Stomach (tissue), 8 donors: ENCODE measurements at regions not wholly inside any gene's neighbourhood (a gene's known extent, or its start where the extent isn't known, plus 50 kb on each side); places are given as distances from the start of the nearest gene placed in this dataset.

Experiments used
- DNase-seq, 2 donors: peaks; one replicate each; pipeline versions ENCODE4 v3.0.0 to v3.0.0-alpha.2; 2013 to 2019
- H3K27ac ChIP-seq, 5 donors: fragments of 200-600 bp in 4 of 5; sonication (generic) in 4 of 5; one replicate each; pipeline ENCODE4 v1.5.1; 2013 to 2019; ENCODE audit warnings: mild to moderate bottlenecking in 1 of 5, moderate library complexity in 1 of 5
- H3K27me3 ChIP-seq, 3 donors: fragments of 200-600 bp; sonication (generic); one replicate each; pipeline ENCODE4 v1.5.1; 2017 to 2019; ENCODE audit warnings: mixed run types in 1 of 3
- H3K36me3 ChIP-seq, 4 donors: fragments of 200-600 bp; sonication (generic); 1 replicate in 3 of 4; 2 replicates in 1 of 4; pipeline ENCODE4 v1.5.1; 2016 to 2019
- H3K4me1 ChIP-seq, 4 donors: fragments of 200-600 bp; sonication (generic); one replicate each; pipeline ENCODE4 v1.5.1; 2016 to 2019
- H3K4me3 ChIP-seq, 4 donors: fragments of 200-600 bp; sonication (generic) in 3 of 4; one replicate each; pipeline ENCODE4 v1.5.1; 2016 to 2019; ENCODE audit warnings: mild to moderate bottlenecking in 1 of 4
- H3K9me3 ChIP-seq, 4 donors: fragments of 200-600 bp; sonication (generic); one replicate each; pipeline ENCODE4 v1.5.1; 2016 to 2019
- CTCF ChIP-seq, 7 experiments: fragments of 450-650 bp in 4 of 7; fragments of 200-600 bp in 3 of 7; sonication (generic) in 3 of 7; IDR thresholded peaks; one replicate each; pipeline ENCODE4 v1.5.1; 2016 to 2019; ENCODE audit warnings: antibody characterized with exemption in 7 of 7, control low read depth in 2 of 7, mild to moderate bottlenecking in 1 of 7
- EP300 ChIP-seq: sonication (generic); formaldehyde crosslinking; IDR thresholded peaks from one replicate; pipeline ENCODE4 v1.6.1; 2017; ENCODE audit warnings: antibody characterized with exemption
- POLR2A ChIP-seq, 4 donors: fragments of 450-650 bp; IDR thresholded peaks; one replicate each; pipeline ENCODE4 v1.6.1; 2016; ENCODE audit warnings: antibody characterized with exemption in 4 of 4, control low read depth in 2 of 4, mild to moderate bottlenecking in 1 of 4, moderate library complexity in 1 of 4
- POLR2AphosphoS5 ChIP-seq, 3 donors: sonication (generic); formaldehyde crosslinking; IDR thresholded peaks; one replicate each; pipeline ENCODE4 v1.6.1; 2016; ENCODE audit warnings: antibody characterized with exemption in 3 of 3
- WGBS, 5 donors: extraction: QIAGEN DNeasy Blood & Tissue Kit in 3 of 5; methylation state at CpG; one replicate each; pipeline versions ENCODE4 v1.1.5 to v1.1.7; 2013 to 2018; 5-methylcytosine and 5-hydroxymethylcytosine counted together
- intact Hi-C: fragments of 100-400 bp; cut with DNase I; formaldehyde crosslinking; loops from one replicate; pipeline ENCODE4 v1.15.1; 2023; ENCODE audit warnings: low total_unique reads
- donor health status: healthy with polysubstance abuse.
- donor health status: Bipolar disorder and iron deficiency.
- donor health status: healthy.

GRCh38 chr18:64966667-64967066, 784.1 kb upstream of the CDH7 start:
- no peak overlapping the region for H3K27ac ChIP-seq
- intact Hi-C loops = no loop called here
- H3K27me3 ChIP-seq = no peaks in the 10 kb centered on the region
- TF ChIP-seq EP300 (no peak), CTCF (IDR thresholded peaks at IDR 0.05) (no peak), POLR2A (IDR thresholded peaks at IDR 0.05) (no peak), POLR2AphosphoS5 (IDR thresholded peaks at IDR 0.05) (no peak)
- no peaks in the 10 kb centered on the region for H3K9me3 ChIP-seq
- no peaks in the 10 kb centered on the region for H3K36me3 ChIP-seq
- no peak overlapping the region for H3K4me3 ChIP-seq
- peak in 1 of 2 donors; percentile 76 for DNase-seq
- no peaks in the 10 kb centered on the region for H3K4me1 ChIP-seq

- DNase-seq = no peak
- 86 to 90% (median 88%) methylated on average over 3 of the region's 3 CpGs for WGBS, 5 donors
- Histone ChIP-seq H3K4me3 (no peak overlapping the region), H3K27ac (no peak overlapping the region), H3K9me3 (no peaks in the 10 kb centered on the region), H3K36me3 (no peaks in the 10 kb centered on the region), H3K4me1 (no peaks in the 10 kb centered on the region), H3K27me3 (no peaks in the 10 kb centered on the region)
- no peak for TF ChIP-seq EP300
- TF ChIP-seq POLR2AphosphoS5 (IDR thresholded peaks at IDR 0.05) = no peak
- TF ChIP-seq CTCF (IDR thresholded peaks at IDR 0.05) = no peak
- no peak for TF ChIP-seq POLR2A (IDR thresholded peaks at IDR 0.05)
- intact Hi-C loops = no loop called here
Measured at GRCh38 chr18:64956465-64956864, 794.3 kb upstream of the CDH7 start.

DNA sequence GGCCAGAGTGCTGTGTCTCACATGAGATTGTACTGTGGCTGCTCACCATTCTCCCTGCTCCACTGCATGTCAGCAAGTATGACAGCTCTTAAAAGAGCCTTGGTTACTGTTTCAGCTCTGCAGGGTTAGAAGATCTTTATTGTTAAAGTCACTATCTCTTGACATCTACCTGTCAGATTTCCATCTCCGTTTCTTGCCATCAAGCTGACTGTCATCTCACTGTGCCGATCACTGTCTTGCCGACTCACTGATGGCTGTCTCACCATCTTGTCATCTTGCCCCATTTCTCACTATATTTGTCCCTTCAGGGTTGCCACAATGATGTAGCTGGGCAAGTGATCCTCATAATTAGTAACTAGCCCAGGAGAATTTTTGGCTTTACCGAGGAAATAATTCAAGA, 800.9 kb upstream of the CDH7 start:
- H3K36me3 ChIP-seq = no peaks in the 10 kb centered on the region
- H3K4me1 ChIP-seq = no peaks in the 10 kb centered on the region
- H3K27ac ChIP-seq = no peak overlapping the region
- H3K27me3 ChIP-seq = no peaks in the 10 kb centered on the region
- 94 to 100% (median 96%) methylated on average over 4 of the region's 4 CpGs for WGBS, 5 donors
- TF ChIP-seq POLR2AphosphoS5 (IDR thresholded peaks at IDR 0.05) (no peak), POLR2A (IDR thresholded peaks at IDR 0.05) (no peak), EP300 (no peak), CTCF (IDR thresholded peaks at IDR 0.05) (no peak)
- peaks cover 0 to 5% (median 2%) of the 10 kb centered on the region in 4 donors for H3K9me3 ChIP-seq
- no peak for DNase-seq
- H3K4me3 ChIP-seq = no peak overlapping the region
- intact Hi-C loops = no loop called here

DNA sequence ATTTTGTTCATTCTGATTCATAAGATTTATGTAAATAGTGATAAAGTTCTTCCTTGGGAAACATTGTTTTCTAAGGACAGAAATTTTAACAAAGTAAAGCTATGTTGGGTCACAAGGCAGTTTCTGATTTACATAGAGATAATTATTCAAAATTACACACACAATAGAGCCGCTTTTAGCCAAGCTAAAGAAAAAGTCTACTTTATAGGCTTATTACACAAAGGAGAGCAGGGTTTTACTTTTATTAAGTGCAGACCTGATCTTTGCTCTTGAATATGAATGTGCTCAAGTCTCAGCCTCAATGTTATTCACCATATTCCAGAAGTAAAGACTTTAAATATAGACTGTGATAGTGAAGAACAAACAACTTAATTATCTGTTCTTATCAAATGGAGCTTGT, 787.8 kb upstream of the LINC00305 start:
- Histone ChIP-seq H3K4me3 (no peak overlapping the region), H3K27ac (no peak overlapping the region), H3K36me3 (no peaks in the 10 kb centered on the region), H3K9me3 (no peaks in the 10 kb centered on the region), H3K4me1 (no peaks in the 10 kb centered on the region), H3K27me3 (no peaks in the 10 kb centered on the region)
- TF ChIP-seq EP300 = no peak
- TF ChIP-seq CTCF (IDR thresholded peaks at IDR 0.05) = no peak
- TF ChIP-seq POLR2AphosphoS5 (IDR thresholded peaks at IDR 0.05) = no peak
- TF ChIP-seq POLR2A (IDR thresholded peaks at IDR 0.05) = no peak
- 44 to 69% (median 47%) methylated on average over 1 of the region's 1 CpG for WGBS, 5 donors
- DNase-seq = no peak
- intact Hi-C loops = no loop called here
